Tibial nerve (tissue), 4 donors: ENCODE measurements at regions not wholly inside any gene's neighbourhood (a gene's known extent, or its start where the extent isn't known, plus 50 kb on each side); places are given as distances from the start of the nearest gene placed in this dataset.

Experiments used
- CTCF ChIP-seq, 5 experiments: fragments of 200-600 bp in 3 of 5; fragments of 450-650 bp in 2 of 5; sonication (generic) in 3 of 5; IDR thresholded peaks; one replicate each; pipeline ENCODE4 v1.5.1; 2016 to 2019; ENCODE audit warnings: antibody characterized with exemption in 5 of 5, mild to moderate bottlenecking in 3 of 5, moderate library complexity in 2 of 5
- EP300 ChIP-seq, 2 donors: sonication (generic); formaldehyde crosslinking; IDR thresholded peaks; one replicate each; pipeline ENCODE4 v1.6.1; 2017; ENCODE audit warnings: antibody characterized with exemption in 2 of 2, mild to moderate bottlenecking in 1 of 2

GRCh38 chr5:90184764-90185163 lies 224.8 kb downstream of the CETN3 start:
- TF ChIP-seq CTCF (IDR thresholded peaks at IDR 0.05) (no peak), EP300 (IDR thresholded peaks at IDR 0.05) (no peak)
